Trophoblast cell (in vitro differentiated cells and primary cell): ENCODE measurements at regions not wholly inside any gene's neighbourhood (a gene's known extent, or its start where the extent isn't known, plus 50 kb on each side); places are given as distances from the start of the nearest gene placed in this dataset.

Experiments used
- DNase-seq, 2 donors: peaks; one replicate each; pipeline ENCODE4 v3.0.0-alpha.2; 2016
- H2AFZ ChIP-seq: 2 replicates; pipeline ENCODE4 v1.6.1; 2013; ENCODE audit warnings: low read length, moderate library complexity, mild to moderate bottlenecking; ENCODE audit not compliant: insufficient read depth, poor library complexity
- H2AK5ac ChIP-seq: 2 replicates; pipeline ENCODE4 v1.6.1; 2013; ENCODE audit warnings: mild to moderate bottlenecking, low read length
- H2BK120ac ChIP-seq: 2 replicates; pipeline ENCODE4 v1.6.1; 2013; ENCODE audit warnings: low read length, mild to moderate bottlenecking, moderate library complexity; ENCODE audit not compliant: insufficient read depth, poor library complexity
- H2BK12ac ChIP-seq: 2 replicates; pipeline ENCODE4 v1.6.1; 2013; ENCODE audit warnings: mild to moderate bottlenecking, low read length, moderate library complexity
- H2BK5ac ChIP-seq: 2 replicates; pipeline ENCODE4 v1.6.1; 2013; ENCODE audit warnings: low read length, low read depth, moderate library complexity, mild to moderate bottlenecking; ENCODE audit not compliant: poor library complexity
- H3K14ac ChIP-seq: 2 replicates; pipeline ENCODE4 v1.6.1; 2013; ENCODE audit warnings: mild to moderate bottlenecking, low read length
- H3K18ac ChIP-seq: 2 replicates; pipeline ENCODE4 v1.6.1; 2013; ENCODE audit warnings: mild to moderate bottlenecking, low read length
- H3K23ac ChIP-seq: 2 replicates; pipeline ENCODE4 v1.6.1; 2013; ENCODE audit warnings: low read length
- H3K27ac ChIP-seq: 2 replicates; pipeline ENCODE4 v1.5.1; 2013; ENCODE audit warnings: low read depth, mild to moderate bottlenecking, inconsistent platforms, low read length, moderate library complexity
- H3K27me3 ChIP-seq: 2 replicates; pipeline ENCODE4 v1.6.1; 2013; ENCODE audit warnings: inconsistent platforms, mild to moderate bottlenecking, low read length, moderate library complexity; ENCODE audit not compliant: insufficient read depth
- H3K36me3 ChIP-seq, 2 experiments: 1 replicate in 1 of 2; 2 replicates in 1 of 2; pipeline ENCODE4 v1.6.1; 2013; ENCODE audit warnings: low read length in 2 of 2, mild to moderate bottlenecking in 2 of 2, moderate library complexity in 1 of 2; ENCODE audit not compliant: insufficient read depth in 2 of 2, control insufficient read depth in 1 of 2
- H3K4ac ChIP-seq: 2 replicates; pipeline ENCODE4 v1.6.1; 2013; ENCODE audit warnings: low read depth, mild to moderate bottlenecking, low read length, moderate library complexity
- H3K4me1 ChIP-seq, 2 experiments: 1 replicate in 1 of 2; 2 replicates in 1 of 2; pipeline ENCODE4 v1.6.1; 2013; ENCODE audit warnings: low read length in 2 of 2, mild to moderate bottlenecking in 2 of 2, moderate library complexity in 1 of 2; ENCODE audit not compliant: insufficient read depth in 2 of 2, control insufficient read depth in 1 of 2
- H3K4me2 ChIP-seq: 2 replicates; pipeline ENCODE4 v1.6.1; 2013; ENCODE audit warnings: inconsistent platforms, mild to moderate bottlenecking, low read length, moderate library complexity
- H3K4me3 ChIP-seq: 2 replicates; pipeline ENCODE4 v1.5.1; 2013; ENCODE audit warnings: mild to moderate bottlenecking, low read depth, low read length, inconsistent platforms
- H3K79me1 ChIP-seq: one replicate; pipeline ENCODE4 v1.6.1; 2013; ENCODE audit warnings: low read length
- H3K79me2 ChIP-seq: 2 replicates; pipeline ENCODE4 v1.6.1; 2013; ENCODE audit warnings: low read length, mild to moderate bottlenecking; ENCODE audit not compliant: control insufficient read depth, insufficient read depth, poor library complexity
- H3K9ac ChIP-seq: 2 replicates; pipeline ENCODE4 v1.6.1; 2013; ENCODE audit warnings: mild to moderate bottlenecking, low read length
- H3K9me3 ChIP-seq: 2 replicates; pipeline ENCODE4 v1.6.1; 2013; ENCODE audit warnings: low read depth, mild to moderate bottlenecking, control low read depth, inconsistent platforms, low read length; ENCODE audit not compliant: insufficient read depth
- H4K12ac ChIP-seq: 2 replicates; pipeline ENCODE4 v1.6.1; 2013; ENCODE audit warnings: low read depth, mild to moderate bottlenecking, low read length, moderate library complexity
- H4K8ac ChIP-seq: 2 replicates; pipeline ENCODE4 v1.6.1; 2013; ENCODE audit warnings: low read depth, mild to moderate bottlenecking, low read length, moderate library complexity
- H4K91ac ChIP-seq: one replicate; pipeline ENCODE4 v1.6.1; 2013; ENCODE audit warnings: low read depth, mild to moderate bottlenecking, low read length, moderate library complexity
- WGBS: extraction: QIAGEN DNeasy Blood & Tissue Kit; methylation state at CpG from one replicate; pipeline ENCODE4 v1.1.7; 2013; ENCODE audit warnings: missing lambda C conversion rate; ENCODE audit not compliant: insufficient read length, insufficient coverage; ENCODE audit errors: extremely low coverage; 5-methylcytosine and 5-hydroxymethylcytosine counted together

DNA sequence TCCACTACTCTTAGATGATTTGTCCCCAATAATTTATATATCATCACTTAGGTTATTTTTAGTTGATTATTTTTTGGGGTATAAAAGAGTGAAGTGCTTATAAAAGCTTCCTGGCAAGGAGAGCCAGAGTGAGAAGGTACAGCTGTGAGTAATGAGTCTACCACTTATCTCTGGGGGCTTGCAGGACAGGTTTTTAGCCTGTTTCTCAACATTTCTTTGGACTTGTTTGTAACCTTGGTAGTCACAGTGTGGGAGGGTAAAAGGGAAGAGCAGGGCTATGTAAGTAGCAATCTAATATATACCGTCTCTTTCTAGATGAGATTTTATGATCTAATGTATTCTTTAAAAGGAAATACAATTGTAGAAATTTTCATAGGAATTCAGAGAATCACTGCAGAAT, 321.3 kb upstream of the GOLIM4 start:
- no peak overlapping the region for H3K4me2 ChIP-seq
- H3K4ac ChIP-seq, result no peak overlapping the region
- no peak overlapping the region for H2BK5ac ChIP-seq
- H2BK120ac ChIP-seq, result no peak overlapping the region
- no peak overlapping the region for H4K12ac ChIP-seq
- H3K14ac ChIP-seq, result no peak overlapping the region
- no peaks in the 10 kb centered on the region for H3K36me3 ChIP-seq
- H3K9ac ChIP-seq, result no peak overlapping the region
- no CpG with 5 or more reads among the region's 1 CpG for WGBS
- no peak overlapping the region for H3K18ac ChIP-seq
- H3K79me1 ChIP-seq, result peaks cover 6% of the 10 kb centered on the region
- H3K79me2 ChIP-seq, result no peaks in the 10 kb centered on the region
- no peak overlapping the region for H2AK5ac ChIP-seq
- no peaks in the 10 kb centered on the region for H3K27me3 ChIP-seq
- peak overlapping the region; percentile 76 for H3K27ac ChIP-seq
- H3K9me3 ChIP-seq, result no peaks in the 10 kb centered on the region
- DNase-seq, result peak; percentile 94 to 98
- H4K8ac ChIP-seq, result no peak overlapping the region
- H4K91ac ChIP-seq, result no peak overlapping the region
- H3K4me1 ChIP-seq, result peaks cover 0 to 7% of the 10 kb centered on the region in 2 experiments
- H3K4me3 ChIP-seq, result no peak overlapping the region
- H2AFZ ChIP-seq, result no peak overlapping the region
- no peak overlapping the region for H3K23ac ChIP-seq
- no peak overlapping the region for H2BK12ac ChIP-seq

DNA sequence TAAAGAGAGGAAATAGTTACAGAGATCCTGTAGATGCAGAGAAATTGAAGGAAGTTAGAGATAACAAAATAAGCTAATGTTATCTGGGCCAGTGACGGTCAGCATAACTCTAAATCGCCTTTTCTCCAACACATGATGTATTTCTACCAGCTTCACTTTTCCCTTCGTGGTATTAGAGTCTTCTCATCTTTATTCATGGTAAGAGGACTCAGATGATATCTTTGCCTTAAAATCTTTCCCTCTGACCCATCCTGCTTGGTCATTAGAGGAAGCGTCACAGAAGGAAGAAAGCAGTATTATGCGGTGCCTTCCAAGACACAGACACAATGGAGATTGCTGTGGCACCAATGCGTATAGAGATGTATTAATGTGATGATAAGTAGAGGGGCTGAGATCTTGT, 320.7 kb upstream of the GOLIM4 start:
- H3K79me2 ChIP-seq, result no peaks in the 10 kb centered on the region
- H3K9me3 ChIP-seq, result no peaks in the 10 kb centered on the region
- DNase-seq, result peak; percentile 59 to 89
- H3K18ac ChIP-seq, result no peak overlapping the region
- H2BK5ac ChIP-seq, result no peak overlapping the region
- no peaks in the 10 kb centered on the region for H3K27me3 ChIP-seq
- no peak overlapping the region for H3K4ac ChIP-seq
- no peak overlapping the region for H2AK5ac ChIP-seq
- no peak overlapping the region for H4K8ac ChIP-seq
- WGBS, result no CpG with 5 or more reads among the region's 6 CpGs
- H3K27ac ChIP-seq, result peak overlapping the region; percentile 71
- no peak overlapping the region for H3K14ac ChIP-seq
- no peak overlapping the region for H2BK120ac ChIP-seq
- peak overlapping the region; percentile 62 for H4K91ac ChIP-seq
- H3K4me3 ChIP-seq, result no peak overlapping the region
- peaks cover 6% of the 10 kb centered on the region for H3K79me1 ChIP-seq
- H3K4me1 ChIP-seq, result peaks cover 0 to 7% of the 10 kb centered on the region in 2 experiments
- no peak overlapping the region for H3K9ac ChIP-seq
- H3K23ac ChIP-seq, result no peak overlapping the region
- H3K36me3 ChIP-seq, result no peaks in the 10 kb centered on the region
- no peak overlapping the region for H3K4me2 ChIP-seq
- peak overlapping the region; percentile 92 for H2BK12ac ChIP-seq
- H2AFZ ChIP-seq, result no peak overlapping the region
- H4K12ac ChIP-seq, result no peak overlapping the region

DNA sequence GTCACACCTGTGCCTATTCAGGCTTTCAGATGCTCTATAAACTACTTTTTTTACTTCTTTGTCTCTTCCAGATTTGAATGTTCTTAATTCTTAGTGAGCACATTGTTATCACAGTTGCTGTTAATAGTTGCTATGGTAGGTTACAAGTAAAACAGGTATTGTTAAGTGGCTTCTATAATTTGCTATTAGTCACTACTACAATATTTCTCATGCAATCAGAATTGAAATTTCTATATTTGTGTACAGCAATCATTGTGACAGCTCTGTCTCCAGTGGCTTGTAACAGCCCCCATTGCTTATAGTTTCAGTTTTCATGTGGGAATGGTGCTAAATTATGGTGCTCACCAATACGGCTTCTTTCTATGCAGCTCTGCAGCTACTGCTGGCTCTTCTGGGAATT, 318.4 kb upstream of the GOLIM4 start:
- H3K27ac ChIP-seq, result no peak overlapping the region
- no CpG with 5 or more reads among the region's 1 CpG for WGBS
- H4K8ac ChIP-seq, result no peak overlapping the region
- H2AFZ ChIP-seq, result no peak overlapping the region
- H3K27me3 ChIP-seq, result no peaks in the 10 kb centered on the region
- no peak overlapping the region for H4K91ac ChIP-seq
- H3K79me1 ChIP-seq, result peaks cover 6% of the 10 kb centered on the region
- H2BK5ac ChIP-seq, result no peak overlapping the region
- no peak overlapping the region for H3K9ac ChIP-seq
- no peak overlapping the region for H3K18ac ChIP-seq
- H3K79me2 ChIP-seq, result no peaks in the 10 kb centered on the region
- H2AK5ac ChIP-seq, result no peak overlapping the region
- H3K4ac ChIP-seq, result no peak overlapping the region
- peaks cover 0 to 4% of the 10 kb centered on the region in 2 experiments for H3K4me1 ChIP-seq
- peak overlapping the region; percentile 40 for H2BK12ac ChIP-seq
- H2BK120ac ChIP-seq, result no peak overlapping the region
- H3K4me3 ChIP-seq, result no peak overlapping the region
- no peak overlapping the region for H4K12ac ChIP-seq
- H3K23ac ChIP-seq, result no peak overlapping the region
- H3K9me3 ChIP-seq, result no peaks in the 10 kb centered on the region
- H3K4me2 ChIP-seq, result no peak overlapping the region
- H3K14ac ChIP-seq, result peak overlapping the region; percentile 19
- DNase-seq, result peak in 1 of 2 donors; percentile 65
- H3K36me3 ChIP-seq, result no peaks in the 10 kb centered on the region

DNA sequence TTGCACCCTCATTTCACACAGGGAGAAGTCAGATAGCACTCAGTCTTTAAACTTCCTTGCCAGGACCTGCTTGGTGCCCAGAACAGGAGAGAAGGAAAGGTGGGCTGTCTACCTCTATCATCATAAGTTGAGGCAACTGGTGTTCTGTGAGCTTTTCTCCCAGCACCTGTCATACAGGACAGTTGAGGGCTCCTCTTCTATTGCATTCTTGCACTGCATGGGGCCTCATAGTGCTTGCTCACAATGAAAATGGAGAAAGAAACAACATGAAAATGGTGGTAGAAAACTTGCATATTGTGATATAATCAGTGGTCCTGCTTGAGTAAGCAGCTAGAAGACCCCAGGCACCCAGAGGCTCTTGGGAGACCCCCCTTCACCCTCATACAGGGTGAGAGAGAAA, 311.7 kb upstream of the GOLIM4 start:
- Histone ChIP-seq H3K79me2 (no peaks in the 10 kb centered on the region), H3K36me3 (no peaks in the 10 kb centered on the region), H4K8ac (no peak overlapping the region), H3K18ac (no peak overlapping the region), H3K9ac (no peak overlapping the region), H4K91ac (no peak overlapping the region), H3K4me1 (no peaks in the 10 kb centered on the region), H2AK5ac (no peak overlapping the region), H2BK120ac (no peak overlapping the region), H3K4ac (no peak overlapping the region), H2BK5ac (no peak overlapping the region), H3K23ac (no peak overlapping the region), H3K4me3 (no peak overlapping the region), H3K27me3 (no peaks in the 10 kb centered on the region), H2AFZ (no peak overlapping the region), H2BK12ac (no peak overlapping the region), H3K4me2 (no peak overlapping the region), H3K9me3 (no peaks in the 10 kb centered on the region), H4K12ac (no peak overlapping the region), H3K79me1 (no peaks in the 10 kb centered on the region), H3K27ac (no peak overlapping the region), H3K14ac (no peak overlapping the region)
- no peak for DNase-seq
